Gastroesophageal sphincter (tissue), 4 donors: ENCODE measurements at regions not wholly inside any gene's neighbourhood (a gene's known extent, or its start where the extent isn't known, plus 50 kb on each side); places are given as distances from the start of the nearest gene placed in this dataset.
"Not testable (repeated sequence)": the region's sequence is repeated elsewhere in the genome, so short reads cannot be mapped to it uniquely, and the experiment has no call there.

Experiments used
- ATAC-seq: fragments of 150-250 bp; one replicate; pipeline ENCODE4 v1.9.1; 2016; ENCODE audit warnings: mild to moderate bottlenecking, moderate library complexity
- H3K27ac ChIP-seq, 4 donors: fragments of 200-600 bp; sonication (generic) in 3 of 4; 1 replicate in 3 of 4; 2 replicates in 1 of 4; pipeline ENCODE4 v1.5.1; 2016 to 2019
- H3K27me3 ChIP-seq: fragments of 200-600 bp; sonication (generic); one replicate; pipeline ENCODE4 v1.5.1; 2019
- H3K36me3 ChIP-seq, 2 donors: fragments of 200-600 bp; sonication (generic); one replicate each; pipeline ENCODE4 v1.5.1; 2019; ENCODE audit warnings: control low read depth in 1 of 2
- H3K4me1 ChIP-seq, 3 donors: fragments of 200-600 bp; sonication (generic); 1 replicate in 2 of 3; 2 replicates in 1 of 3; pipeline ENCODE4 v1.5.1; 2016 to 2019; ENCODE audit warnings: control low read depth in 2 of 3
- H3K4me3 ChIP-seq, 2 donors: fragments of 200-600 bp; sonication (generic); one replicate each; pipeline ENCODE4 v1.5.1; 2019; ENCODE audit warnings: mild to moderate bottlenecking in 1 of 2, moderate library complexity in 1 of 2
- H3K9me3 ChIP-seq, 3 donors: fragments of 200-600 bp; sonication (generic); one replicate each; pipeline ENCODE4 v1.5.1; 2017 to 2019; ENCODE audit warnings: control low read depth in 2 of 3
- CTCF ChIP-seq, 4 experiments: fragments of 200-600 bp in 2 of 4; fragments of 450-650 bp in 2 of 4; sonication (generic) in 1 of 4; IDR thresholded peaks; one replicate each; pipeline ENCODE4 v1.5.1; 2017 to 2019; ENCODE audit warnings: antibody characterized with exemption in 4 of 4, mild to moderate bottlenecking in 2 of 4, moderate library complexity in 2 of 4
- EP300 ChIP-seq: sonication (generic); formaldehyde crosslinking; IDR thresholded peaks from one replicate; pipeline ENCODE4 v1.6.1; 2017; ENCODE audit warnings: antibody characterized with exemption, mild to moderate bottlenecking
- POLR2A ChIP-seq, 2 donors: fragments of 450-650 bp; IDR thresholded peaks; one replicate each; pipeline ENCODE4 v1.6.1; 2017; ENCODE audit warnings: antibody characterized with exemption in 2 of 2, mild to moderate bottlenecking in 2 of 2, moderate library complexity in 1 of 2
- POLR2AphosphoS5 ChIP-seq: sonication (generic); formaldehyde crosslinking; IDR thresholded peaks from one replicate; pipeline ENCODE4 v1.6.1; 2017; ENCODE audit warnings: antibody characterized with exemption
- WGBS, 2 donors: methylation state at CpG; one replicate each; pipeline ENCODE4 v1.1.5; 2018; ENCODE audit warnings: low coverage in 1 of 2; 5-methylcytosine and 5-hydroxymethylcytosine counted together

GRCh38 chr7:152947686-152948085 is 188.1 kb downstream of the ACTR3B start:
- H3K4me1 ChIP-seq = no peaks in the 10 kb centered on the region
- no peaks in the 10 kb centered on the region for H3K27me3 ChIP-seq
- no peaks in the 10 kb centered on the region for H3K9me3 ChIP-seq
- no peak for ATAC-seq
- H3K4me3 ChIP-seq = no peak overlapping the region
- H3K36me3 ChIP-seq = no peaks in the 10 kb centered on the region
- no peak for TF ChIP-seq POLR2A (IDR thresholded peaks at IDR 0.05)
- TF ChIP-seq EP300 = no peak
- TF ChIP-seq POLR2AphosphoS5 = no peak
- no peak for TF ChIP-seq CTCF (IDR thresholded peaks at IDR 0.05)
- 20% methylated on average over 1 of the region's 1 CpG; no CpG with 5 or more reads in 1 of the 2 donors for WGBS, 2 donors
- H3K27ac ChIP-seq = no peak overlapping the region

DNA sequence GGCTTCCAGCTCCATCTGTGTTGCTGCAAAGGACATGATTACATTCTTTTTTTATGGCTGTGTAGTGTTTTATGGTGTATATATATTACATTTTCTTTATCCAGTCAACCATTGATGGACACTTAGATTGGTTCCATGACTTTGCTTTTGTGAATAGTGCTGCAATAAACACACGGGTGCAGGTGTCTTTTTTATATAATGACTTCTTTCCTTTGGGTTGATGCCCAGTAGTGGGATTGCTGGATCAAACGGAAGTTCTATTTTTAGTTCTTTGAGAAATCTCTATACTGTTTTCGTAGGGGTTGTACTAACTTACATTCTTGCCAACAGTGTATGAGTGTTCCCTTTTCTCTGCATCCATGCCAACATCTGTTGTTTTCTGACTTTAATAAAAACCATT is 189.7 kb downstream of the ACTR3B start:
- 0 to 14% methylated on average over 3 of the region's 3 CpGs for WGBS, 2 donors
- TF ChIP-seq CTCF (IDR thresholded peaks at IDR 0.05) = no peak
- TF ChIP-seq POLR2A (IDR thresholded peaks at IDR 0.05) = no peak
- no peak for TF ChIP-seq POLR2AphosphoS5
- TF ChIP-seq EP300 = no peak
- ATAC-seq = no peak
- Histone ChIP-seq H3K4me1 (no peaks in the 10 kb centered on the region), H3K27ac (no peak overlapping the region), H3K9me3 (no peaks in the 10 kb centered on the region), H3K27me3 (no peaks in the 10 kb centered on the region), H3K4me3 (no peak overlapping the region), H3K36me3 (no peaks in the 10 kb centered on the region)

- ATAC-seq = no peak
- no peaks in the 10 kb centered on the region for H3K9me3 ChIP-seq
- no peaks in the 10 kb centered on the region for H3K27me3 ChIP-seq
- H3K36me3 ChIP-seq = no peaks in the 10 kb centered on the region
- no peak for TF ChIP-seq POLR2AphosphoS5
- TF ChIP-seq CTCF (IDR thresholded peaks at IDR 0.05) = no peak
- no peak for TF ChIP-seq EP300
- TF ChIP-seq POLR2A (IDR thresholded peaks at IDR 0.05) = no peak
- H3K4me3 ChIP-seq = no peak overlapping the region
- WGBS, 2 donors = 72 to 91% methylated on average over 3 of the region's 4 CpGs
- no peak overlapping the region for H3K27ac ChIP-seq
- H3K4me1 ChIP-seq = no peaks in the 10 kb centered on the region
These were observed 190.2 kb downstream of the ACTR3B start for GRCh38 chr7:152949790-152950189.

DNA sequence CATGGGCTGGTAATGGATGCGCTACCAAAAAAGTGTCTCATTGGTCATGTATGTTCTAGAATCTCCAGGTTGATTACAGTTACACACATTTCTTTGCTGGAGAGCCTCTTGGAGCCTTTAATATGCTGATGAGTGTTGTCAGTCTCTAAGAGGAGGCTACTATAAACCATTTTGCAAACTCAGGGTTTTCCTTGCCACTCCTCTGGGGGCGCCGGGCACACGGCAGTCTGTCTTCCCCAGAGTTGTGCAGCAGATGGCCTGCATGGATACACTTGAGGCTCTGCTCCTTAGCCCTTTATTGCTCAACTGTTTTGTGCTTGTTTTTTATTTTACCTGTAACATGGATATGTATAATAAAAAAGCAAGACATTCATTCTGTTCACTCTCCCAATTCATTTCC is 196.5 kb downstream of the ACTR3B start:
- Histone ChIP-seq H3K27ac (no peak overlapping the region), H3K9me3 (peaks cover 0 to 14% (median 0%) of the 10 kb centered on the region in 3 donors), H3K27me3 (no peaks in the 10 kb centered on the region), H3K4me3 (no peak overlapping the region), H3K36me3 (no peaks in the 10 kb centered on the region), H3K4me1 (no peaks in the 10 kb centered on the region)
- ATAC-seq = no peak
- TF ChIP-seq POLR2AphosphoS5 = no peak
- TF ChIP-seq POLR2A (IDR thresholded peaks at IDR 0.05) = no peak
- TF ChIP-seq EP300 = no peak
- 100% methylated on average over 1 of the region's 4 CpGs for WGBS, 2 donors

DNA sequence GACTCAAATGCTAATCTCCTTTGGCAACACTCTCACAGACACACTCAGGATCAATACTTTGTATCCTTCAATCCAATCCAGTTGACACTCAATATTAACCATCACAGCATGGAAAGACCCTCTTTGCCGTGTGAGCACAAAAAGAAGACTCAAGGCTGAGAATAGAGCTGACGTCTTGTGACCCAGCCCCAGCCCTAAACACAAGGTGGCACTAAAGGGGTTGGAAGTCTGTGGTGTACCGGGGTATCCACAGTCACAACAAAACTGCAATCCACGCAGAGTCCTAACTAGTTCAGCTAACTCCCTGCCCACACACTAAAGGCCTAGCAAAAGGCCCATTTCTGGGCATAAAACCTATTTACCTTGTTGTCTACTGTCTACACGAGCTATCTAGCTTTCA is 200.1 kb downstream of the ACTR3B start:
- whole genome bisulfite sequencing, 2 donors = 62 to 64% methylated on average over 5 of the region's 5 CpGs
- ATAC-seq = no peak
- Histone ChIP-seq H3K9me3 (peaks cover 0 to 18% (median 0%) of the 10 kb centered on the region in 3 donors), H3K4me3 (no peak overlapping the region), H3K4me1 (no peaks in the 10 kb centered on the region), H3K27ac (no peak overlapping the region), H3K36me3 (no peaks in the 10 kb centered on the region), H3K27me3 (no peaks in the 10 kb centered on the region)
- TF ChIP-seq CTCF (IDR thresholded peaks at IDR 0.05) (no peak), EP300 (no peak), POLR2A (IDR thresholded peaks at IDR 0.05) (no peak), POLR2AphosphoS5 (no peak)

- not testable (repeated sequence) for H3K4me1 ChIP-seq, H3K27ac ChIP-seq, H3K4me3 ChIP-seq, ATAC-seq, H3K36me3 ChIP-seq, H3K27me3 ChIP-seq
- WGBS, 2 donors = 83 to 91% methylated on average over 2 of the region's 2 CpGs
- H3K9me3 ChIP-seq = peaks cover 0 to 26% (median 0%) of the 10 kb centered on the region in 3 donors
These were observed 202.2 kb downstream of the ACTR3B start for GRCh38 chr7:152961796-152962195.
